ENCODE measurements at regions not wholly inside any gene's neighbourhood (a gene's known extent, or its start where the extent isn't known, plus 50 kb on each side); places are given as distances from the start of the nearest gene placed in this dataset.

DNA sequence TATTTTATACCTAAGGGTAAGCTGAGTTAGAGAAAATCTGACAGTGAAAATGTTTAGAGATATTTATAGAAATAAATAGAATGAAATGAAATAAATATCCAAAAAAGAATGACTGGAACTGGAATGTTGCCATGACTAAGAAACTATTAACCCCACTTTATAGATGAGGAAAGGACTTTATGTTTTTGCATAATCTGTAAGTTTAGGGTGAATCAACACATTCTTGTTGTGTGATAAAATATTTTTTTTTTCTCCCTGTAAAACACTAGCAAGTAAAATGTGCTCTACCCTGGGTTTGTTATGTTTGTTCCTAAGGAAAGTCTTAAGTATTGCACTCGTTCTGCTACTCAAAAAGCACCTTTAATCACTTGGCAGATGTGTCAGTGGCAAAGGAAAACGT is 83.8 kb upstream of the KL start:
- no peak for DNase-seq (ENCODE audit: low read depth, low spot score)
- H3K4me3 ChIP-seq = no peak overlapping the region
- no peaks in the 10 kb centered on the region for H3K36me3 ChIP-seq (ENCODE audit: insufficient read depth, low read length)
- TF ChIP-seq EZH2 (IDR thresholded peaks at IDR 0.05) = no peak
- TF ChIP-seq POLR2AphosphoS5 (IDR thresholded peaks at IDR 0.05; ENCODE audit: borderline replicate concordance, low read depth, low read length) = no peak
- TF ChIP-seq FOXP2 (optimal IDR thresholded peaks at IDR 0.05; ENCODE audit: control extremely low read depth, extremely low read length, insufficient read depth) = no peak
- H3K9ac ChIP-seq (ENCODE audit: insufficient read length) = no peak overlapping the region
- no peaks in the 10 kb centered on the region; the same call in 1 of the 2 replicates for H3K9me3 ChIP-seq (ENCODE audit: low read depth, low read length)
- H3K27ac ChIP-seq = no peak overlapping the region

DNA sequence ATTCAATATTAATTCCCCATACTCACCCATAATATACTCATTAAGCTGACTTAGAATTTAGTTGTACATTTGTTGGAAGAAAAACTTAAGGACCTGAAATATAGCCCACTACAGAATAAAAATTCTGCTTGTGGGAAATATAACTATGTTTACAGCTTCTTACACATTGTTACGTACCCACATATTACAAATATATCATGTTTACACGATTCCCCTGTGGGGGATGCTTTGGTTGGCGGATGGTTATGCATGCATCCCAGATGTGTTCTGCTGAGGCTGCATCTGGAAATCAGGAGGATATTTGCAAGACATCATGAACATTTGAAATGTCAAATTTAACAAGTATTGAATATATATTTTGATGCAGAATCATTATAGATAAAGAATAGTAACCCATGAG is 79.5 kb upstream of the KL start:
- no peak for TF ChIP-seq EZH2 (IDR thresholded peaks at IDR 0.05)
- TF ChIP-seq FOXP2 (optimal IDR thresholded peaks at IDR 0.05; ENCODE audit: control extremely low read depth, extremely low read length, insufficient read depth) = no peak
- TF ChIP-seq POLR2AphosphoS5 (IDR thresholded peaks at IDR 0.05; ENCODE audit: borderline replicate concordance, low read depth, low read length) = no peak
- H3K9me3 ChIP-seq (ENCODE audit: low read depth, low read length) = no peaks in the 10 kb centered on the region
- no peak overlapping the region for H3K27ac ChIP-seq
- DNase-seq (ENCODE audit: low read depth, low spot score) = no peak
- no peaks in the 10 kb centered on the region for H3K36me3 ChIP-seq (ENCODE audit: insufficient read depth, low read length)
- no peak overlapping the region for H3K4me3 ChIP-seq
- H3K9ac ChIP-seq (ENCODE audit: insufficient read length) = no peak overlapping the region

DNA sequence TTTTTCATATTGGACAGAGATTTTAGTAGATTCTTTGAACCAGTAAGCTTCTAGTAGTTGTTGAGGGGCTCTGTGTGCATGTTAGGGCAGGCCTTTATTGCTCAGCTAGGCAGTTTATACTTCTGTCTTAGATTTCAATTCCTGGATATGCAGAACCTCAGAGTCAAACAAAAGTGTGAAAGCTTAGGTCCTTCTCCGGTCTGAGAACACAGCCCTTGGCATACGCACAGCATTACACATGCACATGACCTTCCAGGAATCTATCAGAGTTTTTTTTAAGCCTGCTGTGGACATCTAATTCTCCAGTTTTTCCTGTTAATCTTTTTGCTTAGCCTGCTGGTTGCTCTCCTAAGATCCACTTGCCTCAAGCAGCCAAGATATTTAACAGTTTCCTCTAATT is 77.9 kb upstream of the KL start:
- no peaks in the 10 kb centered on the region for H3K36me3 ChIP-seq (ENCODE audit: insufficient read depth, low read length)
- H3K9me3 ChIP-seq (ENCODE audit: low read depth, low read length) = no peaks in the 10 kb centered on the region
- DNase-seq (ENCODE audit: low read depth, low spot score) = no peak
- no peak overlapping the region for H3K9ac ChIP-seq (ENCODE audit: insufficient read length)
- H3K27ac ChIP-seq = no peak overlapping the region
- TF ChIP-seq POLR2AphosphoS5 (IDR thresholded peaks at IDR 0.05; ENCODE audit: borderline replicate concordance, low read depth, low read length) = no peak
- TF ChIP-seq EZH2 (IDR thresholded peaks at IDR 0.05) = no peak
- TF ChIP-seq FOXP2 (optimal IDR thresholded peaks at IDR 0.05; ENCODE audit: control extremely low read depth, extremely low read length, insufficient read depth) = no peak
- no peak overlapping the region for H3K4me3 ChIP-seq

DNA sequence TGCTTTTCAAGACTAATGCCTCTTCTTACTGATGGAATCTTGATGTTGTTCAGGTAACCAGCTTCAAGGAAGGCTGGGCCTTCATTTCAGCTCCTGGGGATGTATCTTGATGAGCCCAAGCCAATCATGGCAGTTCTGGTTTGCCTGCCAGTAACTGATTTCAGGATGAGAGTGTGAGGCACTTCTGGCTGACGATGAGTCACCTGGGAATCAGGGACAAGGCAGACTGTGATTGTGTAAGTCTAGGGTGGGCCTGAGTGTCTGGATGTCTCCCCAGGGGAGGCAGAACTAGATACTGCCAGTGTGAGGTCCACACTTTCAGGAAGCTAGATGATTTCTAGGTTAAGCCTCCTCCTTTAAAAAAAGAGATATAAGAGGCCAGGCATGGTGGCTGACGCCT is 77.3 kb upstream of the KL start:
- no peak overlapping the region for H3K27ac ChIP-seq
- no peaks in the 10 kb centered on the region for H3K36me3 ChIP-seq (ENCODE audit: insufficient read depth, low read length)
- H3K9me3 ChIP-seq (ENCODE audit: low read depth, low read length) = no peaks in the 10 kb centered on the region
- TF ChIP-seq POLR2AphosphoS5 (IDR thresholded peaks at IDR 0.05; ENCODE audit: borderline replicate concordance, low read depth, low read length) = no peak
- TF ChIP-seq FOXP2 (optimal IDR thresholded peaks at IDR 0.05; ENCODE audit: control extremely low read depth, extremely low read length, insufficient read depth) = no peak
- no peak for TF ChIP-seq EZH2 (IDR thresholded peaks at IDR 0.05)
- no peak overlapping the region for H3K4me3 ChIP-seq
- no peak for DNase-seq (ENCODE audit: low read depth, low spot score)
- no peak overlapping the region for H3K9ac ChIP-seq (ENCODE audit: insufficient read length)

DNA sequence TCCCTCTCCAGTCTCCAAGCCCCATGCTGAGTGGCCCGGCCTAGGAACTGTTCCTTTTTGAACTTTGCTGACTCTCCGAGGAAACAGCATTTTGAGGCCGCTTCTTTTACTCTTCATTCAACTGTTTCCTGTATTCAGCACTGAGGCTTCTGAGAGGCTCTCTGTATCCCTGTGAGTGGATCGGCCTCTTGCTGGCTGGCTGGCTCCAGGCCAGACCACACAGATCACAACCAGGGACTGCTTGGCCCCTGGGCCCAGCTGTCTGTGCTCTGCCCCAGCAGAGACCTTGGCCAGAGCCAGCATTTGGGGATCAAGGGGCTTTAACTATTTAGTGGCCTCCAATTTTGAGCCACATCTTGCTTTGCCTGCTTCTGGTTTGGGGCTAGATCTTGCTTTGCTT is 75.6 kb upstream of the KL start:
- no peaks in the 10 kb centered on the region for H3K9me3 ChIP-seq (ENCODE audit: low read depth, low read length)
- no peak overlapping the region for H3K27ac ChIP-seq
- no peak overlapping the region for H3K4me3 ChIP-seq
- DNase-seq (ENCODE audit: low read depth, low spot score) = no peak
- H3K36me3 ChIP-seq (ENCODE audit: insufficient read depth, low read length) = no peaks in the 10 kb centered on the region
- H3K9ac ChIP-seq (ENCODE audit: insufficient read length) = no peak overlapping the region
- TF ChIP-seq EZH2 (IDR thresholded peaks at IDR 0.05) (no peak), POLR2AphosphoS5 (IDR thresholded peaks at IDR 0.05; ENCODE audit: borderline replicate concordance, low read depth, low read length) (no peak), FOXP2 (optimal IDR thresholded peaks at IDR 0.05; ENCODE audit: control extremely low read depth, extremely low read length, insufficient read depth) (no peak)

DNA sequence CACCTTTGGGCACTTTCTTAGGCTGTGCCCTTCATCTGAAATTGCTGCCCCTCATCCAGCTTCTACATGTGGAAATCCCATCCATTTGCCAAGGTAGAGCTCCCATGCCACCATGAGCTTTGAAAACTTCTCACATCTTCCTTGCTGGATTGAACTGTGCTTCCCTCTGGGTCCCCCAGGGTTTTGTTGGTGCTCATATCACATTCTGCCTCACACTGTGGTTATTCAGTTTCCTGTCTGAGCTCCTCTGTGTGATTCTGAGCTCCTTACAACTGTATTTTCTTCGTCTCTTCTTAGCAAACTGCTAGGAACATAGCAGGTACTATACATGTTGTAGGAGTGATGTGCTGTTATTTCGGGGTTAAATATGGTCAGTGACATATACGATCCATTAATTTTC is 74.9 kb upstream of the KL start:
- DNase-seq (ENCODE audit: low read depth, low spot score) = no peak
- Histone ChIP-seq H3K27ac (no peak overlapping the region), H3K9ac (ENCODE audit: insufficient read length) (no peak overlapping the region), H3K36me3 (ENCODE audit: insufficient read depth, low read length) (no peaks in the 10 kb centered on the region), H3K9me3 (ENCODE audit: low read depth, low read length) (no peaks in the 10 kb centered on the region), H3K4me3 (no peak overlapping the region)
- TF ChIP-seq FOXP2 (optimal IDR thresholded peaks at IDR 0.05; ENCODE audit: control extremely low read depth, extremely low read length, insufficient read depth) = no peak
- TF ChIP-seq POLR2AphosphoS5 (IDR thresholded peaks at IDR 0.05; ENCODE audit: borderline replicate concordance, low read depth, low read length) = no peak
- TF ChIP-seq EZH2 (IDR thresholded peaks at IDR 0.05) = no peak

DNA sequence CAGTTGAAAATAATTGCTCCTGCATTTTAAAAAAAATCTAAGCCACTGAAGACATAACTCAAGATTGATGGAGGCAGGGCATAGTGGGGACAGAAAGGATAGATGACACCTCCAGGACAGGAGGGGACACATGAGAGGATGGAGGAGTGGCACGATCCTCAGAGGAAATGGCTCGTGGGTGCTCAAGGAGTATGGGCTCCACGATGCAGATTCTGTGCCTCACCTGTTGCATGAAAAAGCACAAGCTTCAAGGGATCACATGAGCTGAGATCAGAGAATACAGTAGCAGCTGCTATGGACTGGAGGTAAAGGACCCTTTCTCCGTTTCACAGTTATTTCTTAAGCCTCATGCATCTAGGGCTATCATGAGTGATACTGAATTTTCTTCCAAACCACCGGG is 69.7 kb upstream of the KL start:
- Histone ChIP-seq H3K9me3 (ENCODE audit: low read depth, low read length) (no peaks in the 10 kb centered on the region), H3K9ac (ENCODE audit: insufficient read length) (no peak overlapping the region), H3K27ac (no peak overlapping the region), H3K4me3 (no peak overlapping the region), H3K36me3 (ENCODE audit: insufficient read depth, low read length) (no peaks in the 10 kb centered on the region)
- TF ChIP-seq FOXP2 (optimal IDR thresholded peaks at IDR 0.05; ENCODE audit: control extremely low read depth, extremely low read length, insufficient read depth) (no peak), EZH2 (IDR thresholded peaks at IDR 0.05) (no peak), POLR2AphosphoS5 (IDR thresholded peaks at IDR 0.05; ENCODE audit: borderline replicate concordance, low read depth, low read length) (no peak)
- DNase-seq (ENCODE audit: low read depth, low spot score) = no peak

DNA sequence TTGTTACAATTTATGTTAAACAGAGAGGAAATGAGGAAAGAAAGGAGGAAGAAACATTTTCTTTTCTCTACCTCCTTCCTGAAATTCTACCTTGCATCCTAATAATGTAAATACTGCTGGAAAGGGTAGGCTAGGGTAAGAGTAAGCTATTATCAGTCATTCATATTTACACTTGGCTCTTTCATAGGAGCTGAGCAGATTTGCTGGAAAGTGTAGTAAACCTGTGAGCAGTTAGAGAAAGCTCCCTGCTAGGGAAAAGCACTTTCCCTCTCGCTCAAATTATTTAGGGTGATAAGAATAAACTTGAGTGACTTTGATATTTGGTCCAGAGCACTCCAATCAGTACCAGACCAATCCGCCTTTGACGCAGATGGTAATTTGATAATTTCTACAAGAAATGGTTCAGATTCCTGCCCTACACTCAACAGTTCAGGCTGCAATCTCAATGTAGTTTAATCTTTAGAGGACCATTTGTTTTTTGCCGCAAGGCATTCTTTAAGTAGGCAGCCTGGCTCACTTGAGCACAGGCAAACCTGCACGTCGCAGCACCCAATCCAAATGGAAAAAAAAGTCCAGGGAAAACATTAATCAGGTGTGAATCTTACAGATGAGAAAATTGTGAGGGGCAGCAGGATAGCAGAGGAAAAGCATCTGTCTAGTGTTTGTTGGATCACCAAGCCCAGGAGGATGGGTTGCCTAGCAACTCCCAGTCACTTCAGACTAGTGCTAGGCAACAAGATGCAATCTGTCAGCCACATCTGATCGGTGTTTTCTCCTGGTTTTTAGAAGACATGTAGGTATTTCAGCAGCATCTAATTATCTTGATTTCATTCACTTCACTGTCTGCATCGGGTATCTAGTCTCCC is 68.6 kb upstream of the KL start:
- Histone ChIP-seq H3K9ac (ENCODE audit: insufficient read length) (no peak overlapping the region), H3K4me3 (no peak overlapping the region), H3K27ac (no peak overlapping the region), H3K9me3 (ENCODE audit: low read depth, low read length) (no peaks in the 10 kb centered on the region), H3K36me3 (ENCODE audit: insufficient read depth, low read length) (no peaks in the 10 kb centered on the region)
- no peak for DNase-seq (ENCODE audit: low read depth, low spot score)
- no peak for TF ChIP-seq POLR2AphosphoS5 (IDR thresholded peaks at IDR 0.05; ENCODE audit: borderline replicate concordance, low read depth, low read length)
- no peak for TF ChIP-seq EZH2 (IDR thresholded peaks at IDR 0.05)
- no peak for TF ChIP-seq FOXP2 (optimal IDR thresholded peaks at IDR 0.05; ENCODE audit: control extremely low read depth, extremely low read length, insufficient read depth)
